Omental fat pad (tissue), 3 donors: ENCODE measurements at regions not wholly inside any gene's neighbourhood (a gene's known extent, or its start where the extent isn't known, plus 50 kb on each side); places are given as distances from the start of the nearest gene placed in this dataset.
"Not testable (repeated sequence)": the region's sequence is repeated elsewhere in the genome, so short reads cannot be mapped to it uniquely, and the experiment has no call there.

Experiments
- ATAC-seq: fragments of 150-250 bp; one replicate; pipeline ENCODE4 v1.9.1; 2016; ENCODE audit warnings: mild to moderate bottlenecking, moderate library complexity; ENCODE audit not compliant: low FRiP score
- DNase-seq: peaks from one replicate; pipeline ENCODE4 v3.0.0-alpha.2; 2019; ENCODE audit warnings: low spot score
- CTCF ChIP-seq, 3 donors: fragments of 450-650 bp; IDR thresholded peaks; one replicate each; pipeline ENCODE4 v1.5.1; 2016 to 2017; ENCODE audit warnings: antibody characterized with exemption in 3 of 3, mild to moderate bottlenecking in 3 of 3, moderate library complexity in 2 of 3

DNA sequence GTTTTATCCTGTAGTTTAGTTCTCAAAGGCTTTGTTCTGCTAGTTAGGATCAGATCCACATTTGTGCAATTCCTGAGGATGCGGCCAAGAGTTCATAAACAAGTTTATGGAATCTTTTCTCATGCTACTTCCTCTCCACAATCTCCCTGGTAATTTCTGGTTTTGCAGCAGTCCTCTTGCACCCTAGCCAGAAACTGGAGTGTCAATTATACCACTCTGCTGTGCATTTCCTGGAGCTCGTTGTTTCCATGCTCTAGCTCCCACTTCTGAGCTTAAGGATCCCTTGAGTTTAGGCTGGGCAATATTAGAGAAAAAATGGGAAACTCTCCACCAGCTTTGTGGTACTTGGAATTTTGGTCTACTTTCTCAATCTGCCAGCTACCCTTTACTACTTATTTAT lies 474.7 kb downstream of the DIRAS2 start:
- DNase-seq, result no peak
- TF ChIP-seq CTCF (IDR thresholded peaks at IDR 0.05), result no peak
- no peak for ATAC-seq

- no peak for TF ChIP-seq CTCF (IDR thresholded peaks at IDR 0.05)
- ATAC-seq (no peak), DNase-seq (no peak)
These were observed 473.1 kb downstream of the DIRAS2 start for GRCh38 chr9:90169490-90169889.

DNA sequence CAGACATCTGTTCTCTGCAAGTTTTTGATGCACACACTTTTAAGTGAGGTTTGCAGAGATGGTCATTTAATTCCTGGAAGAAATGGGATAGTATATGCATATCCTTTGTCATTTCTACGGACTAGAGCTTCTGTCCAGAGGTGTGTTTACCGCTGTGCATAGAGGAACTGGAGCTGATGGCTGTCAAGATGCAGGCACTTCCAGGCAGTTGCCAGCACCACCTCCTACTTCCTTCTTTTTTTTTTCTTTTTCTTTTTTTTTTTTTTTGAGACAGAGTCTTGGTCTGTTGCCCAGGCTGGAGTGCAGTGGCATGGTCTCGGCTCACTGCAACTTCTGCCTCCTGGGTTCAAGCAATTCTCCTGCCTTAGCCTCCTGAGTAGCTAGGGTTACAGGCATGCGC lies 468.7 kb downstream of the DIRAS2 start:
- DNase-seq, ATAC-seq: not testable (repeated sequence)

DNA sequence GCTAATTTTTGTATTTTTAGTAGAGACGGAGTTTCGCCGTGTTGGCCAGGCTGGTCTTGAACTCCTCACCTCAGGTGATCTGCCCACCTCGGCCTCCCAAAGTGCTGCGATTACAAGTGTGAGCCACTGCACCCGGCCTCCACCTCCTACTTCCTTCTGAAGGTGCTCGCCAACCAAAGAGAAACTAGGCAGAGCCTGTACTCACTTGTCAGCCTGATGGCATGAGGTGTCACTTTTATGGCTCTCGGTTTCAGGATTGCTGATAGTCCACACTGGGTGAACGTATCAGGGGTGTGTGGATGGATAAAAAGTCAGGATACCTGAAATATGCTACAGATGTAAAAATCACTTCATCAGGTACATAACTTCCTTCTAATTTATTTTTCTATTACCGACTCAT lies 468.3 kb downstream of the DIRAS2 start:
- not testable (repeated sequence) for DNase-seq, ATAC-seq

DNA sequence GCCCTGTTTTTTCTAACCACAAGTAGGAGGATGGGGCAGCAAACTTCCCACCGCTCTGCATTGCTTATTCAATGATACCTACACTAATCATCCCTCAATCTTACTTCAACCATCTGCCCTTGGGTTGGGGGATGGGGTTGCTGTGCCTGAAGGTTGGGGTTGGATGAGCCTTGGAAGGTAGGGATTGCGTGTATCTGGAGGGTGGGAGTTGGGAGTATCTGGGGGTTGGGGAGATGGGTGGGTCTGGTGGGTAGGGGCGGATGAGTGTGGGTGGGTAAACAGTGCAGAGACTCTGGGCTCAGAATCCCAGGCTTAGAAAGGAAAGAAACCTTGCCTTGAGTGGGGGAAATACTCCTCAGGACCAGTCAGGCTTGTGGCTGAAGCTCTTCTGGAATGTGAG lies 467.4 kb downstream of the DIRAS2 start:
- ATAC-seq, result no peak
- TF ChIP-seq CTCF (IDR thresholded peaks at IDR 0.05), result no peak
- DNase-seq, result no peak

DNA sequence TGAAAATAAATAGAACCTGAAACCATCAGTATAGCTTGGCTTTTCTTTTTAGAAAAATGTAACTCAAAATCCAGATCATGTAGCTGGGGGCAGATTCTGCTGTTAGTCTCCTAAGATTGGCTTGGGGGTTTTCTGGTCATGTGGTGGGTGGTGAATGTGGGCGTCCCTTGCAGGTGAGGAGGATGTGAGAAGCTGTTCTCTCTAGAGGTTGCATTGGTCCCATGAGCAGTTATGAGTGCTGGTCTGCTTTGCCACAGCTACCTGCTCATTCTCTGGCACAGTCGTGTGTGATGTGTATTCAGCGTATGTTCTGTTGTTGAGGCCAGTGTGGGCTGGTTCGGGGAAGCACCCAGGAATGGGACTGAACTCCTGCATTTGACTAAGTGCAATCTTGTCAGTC lies 466.8 kb downstream of the DIRAS2 start:
- ATAC-seq, result no peak
- DNase-seq, result no peak
- TF ChIP-seq CTCF (IDR thresholded peaks at IDR 0.05), result no peak

GRCh38 chr9:90176901-90177300 lies 465.7 kb downstream of the DIRAS2 start:
- ATAC-seq, result no peak
- no peak for DNase-seq
- TF ChIP-seq CTCF (IDR thresholded peaks at IDR 0.05), result no peak

DNA sequence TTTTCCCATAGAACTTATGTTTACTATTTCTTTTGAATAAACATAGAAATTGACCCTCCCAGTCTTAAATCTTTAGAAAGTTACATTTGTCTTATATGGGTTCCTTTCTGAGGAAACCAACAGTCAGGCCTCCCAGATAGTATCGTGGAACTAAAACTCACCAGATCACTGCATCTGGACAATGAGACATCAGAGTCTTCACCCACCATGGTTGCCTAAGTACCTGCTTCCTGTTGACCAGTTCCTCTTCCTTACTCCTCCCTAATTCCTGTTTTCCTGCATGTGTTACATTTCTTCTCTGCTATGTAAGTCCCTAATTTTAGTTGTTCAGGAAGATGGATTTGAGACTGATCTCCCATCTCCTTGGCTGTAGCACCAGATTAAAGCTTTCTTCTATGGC lies 462.2 kb downstream of the DIRAS2 start:
- no peak for TF ChIP-seq CTCF (IDR thresholded peaks at IDR 0.05)
- DNase-seq, result no peak
- ATAC-seq, result no peak
